CD4-positive, alpha-beta T cell (primary cell): ENCODE measurements at regions not wholly inside any gene's neighbourhood (a gene's known extent, or its start where the extent isn't known, plus 50 kb on each side); places are given as distances from the start of the nearest gene placed in this dataset.

ENCODE experiments used
- ATAC-seq: fragments of 200-7000 bp; cut with Tn5 transposase; one replicate; pipeline ENCODE4 v1.10.0; 2022; ENCODE audit warnings: mild to moderate bottlenecking; ENCODE audit not compliant: poor library complexity
- CTCF ChIA-PET: fragments of 350-600 bp; sonication (Branson Sonifier 250); formaldehyde crosslinking; loops from one replicate; lab custom pipeline; 2021; ENCODE audit warnings: antibody characterized with exemption, inconsistent platforms; lab: Charles Lee
- POLR2A ChIA-PET: fragments of 350-600 bp; sonication (Branson Sonifier 250); formaldehyde crosslinking; loops from one replicate; lab custom pipeline; 2021; ENCODE audit warnings: antibody characterized with exemption, inconsistent platforms; lab: Charles Lee
- DNase-seq, 14 experiments: peaks; one replicate each; pipeline ENCODE4 v3.0.0-alpha.2; 2013 to 2020; ENCODE audit warnings: mixed read lengths in 2 of 14
- H3K27ac ChIP-seq, 2 donors: one replicate each; pipeline versions ENCODE4 v1.5.1 to v1.7.0; 2013; ENCODE audit warnings: low read length in 2 of 2, low read depth in 1 of 2, mild to moderate bottlenecking in 1 of 2
- H3K27me3 ChIP-seq, 2 experiments: 1 replicate in 1 of 2; 2 replicates in 1 of 2; pipeline versions ENCODE4 v1.6.1 to v1.7.0; 2013; ENCODE audit warnings: low read length in 2 of 2, control low read depth in 1 of 2, mild to moderate bottlenecking in 1 of 2, moderate library complexity in 1 of 2; ENCODE audit not compliant: insufficient read depth in 2 of 2, control insufficient read depth in 1 of 2
- H3K36me3 ChIP-seq: one replicate; pipeline ENCODE4 v1.6.1; 2013; ENCODE audit warnings: low read length, control low read depth; ENCODE audit not compliant: insufficient read depth
- H3K4me1 ChIP-seq: one replicate; pipeline ENCODE4 v1.6.1; 2013; ENCODE audit warnings: low read length, control low read depth; ENCODE audit not compliant: insufficient read depth
- H3K4me3 ChIP-seq: one replicate; pipeline ENCODE4 v1.5.1; 2013; ENCODE audit warnings: mild to moderate bottlenecking, low read length, moderate library complexity
- H3K9me3 ChIP-seq, 2 experiments: 1 replicate in 1 of 2; 2 replicates in 1 of 2; pipeline versions ENCODE4 v1.6.1 to v1.7.0; 2013; ENCODE audit warnings: low read length in 2 of 2, mild to moderate bottlenecking in 2 of 2, control low read depth in 1 of 2, moderate library complexity in 1 of 2; ENCODE audit not compliant: control insufficient read depth in 1 of 2, insufficient read depth in 1 of 2
- H3K27ac Mint-ChIP-seq: one replicate; pipeline ENCODE4 v1.8.0; 2020; ENCODE audit warnings: mixed read lengths
- H3K27me3 Mint-ChIP-seq: one replicate; pipeline ENCODE4 v1.8.0; 2021; ENCODE audit warnings: mixed read lengths
- H3K36me3 Mint-ChIP-seq: one replicate; pipeline ENCODE4 v1.8.0; 2021; ENCODE audit warnings: low read depth, mixed read lengths
- H3K4me1 Mint-ChIP-seq: one replicate; pipeline ENCODE4 v1.8.0; 2021; ENCODE audit warnings: low read depth, mixed read lengths
- H3K4me3 Mint-ChIP-seq: one replicate; pipeline ENCODE4 v1.8.0; 2020; ENCODE audit warnings: mild to moderate bottlenecking, mixed read lengths
- H3K9me3 Mint-ChIP-seq: one replicate; pipeline ENCODE4 v1.8.0; 2020; ENCODE audit warnings: mixed read lengths
- intact Hi-C, 2 experiments: fragments of 100-400 bp; cut with DNase I in 1 of 2; cut with micrococcal nuclease in 1 of 2; formaldehyde crosslinking; loops; one replicate each; pipeline versions ENCODE4 v1.15.1 to v1.9.0; 2023 to 2025; cut with DNase I, micrococcal nuclease
- TF ChIP-seq, protein P1 (sequence below): fragments of 200-600 bp; IDR thresholded peaks from one replicate; pipeline ENCODE4 v1.8.0; 2022; ENCODE audit warnings: antibody characterized with exemption, mild to moderate bottlenecking

- no peak overlapping the region for H3K27ac Mint-ChIP-seq
- H3K36me3 ChIP-seq = no peaks in the 10 kb centered on the region
- no peaks in the 10 kb centered on the region for H3K4me1 Mint-ChIP-seq
- no peaks in the 10 kb centered on the region for H3K36me3 Mint-ChIP-seq
- intact Hi-C loops = no loop called here
- CTCF ChIA-PET = no interaction called here
- POLR2A ChIA-PET = no interaction called here
- ATAC-seq = no peak
- no peak overlapping the region for H3K4me3 ChIP-seq
- no peaks in the 10 kb centered on the region for H3K27me3 ChIP-seq
- no peak overlapping the region for H3K27ac ChIP-seq
- peaks cover 4% of the 10 kb centered on the region for H3K27me3 Mint-ChIP-seq
- H3K9me3 Mint-ChIP-seq = peaks cover 8% of the 10 kb centered on the region
- H3K4me1 ChIP-seq = no peaks in the 10 kb centered on the region
- no peak for DNase-seq
- TF ChIP-seq, protein P1, sequence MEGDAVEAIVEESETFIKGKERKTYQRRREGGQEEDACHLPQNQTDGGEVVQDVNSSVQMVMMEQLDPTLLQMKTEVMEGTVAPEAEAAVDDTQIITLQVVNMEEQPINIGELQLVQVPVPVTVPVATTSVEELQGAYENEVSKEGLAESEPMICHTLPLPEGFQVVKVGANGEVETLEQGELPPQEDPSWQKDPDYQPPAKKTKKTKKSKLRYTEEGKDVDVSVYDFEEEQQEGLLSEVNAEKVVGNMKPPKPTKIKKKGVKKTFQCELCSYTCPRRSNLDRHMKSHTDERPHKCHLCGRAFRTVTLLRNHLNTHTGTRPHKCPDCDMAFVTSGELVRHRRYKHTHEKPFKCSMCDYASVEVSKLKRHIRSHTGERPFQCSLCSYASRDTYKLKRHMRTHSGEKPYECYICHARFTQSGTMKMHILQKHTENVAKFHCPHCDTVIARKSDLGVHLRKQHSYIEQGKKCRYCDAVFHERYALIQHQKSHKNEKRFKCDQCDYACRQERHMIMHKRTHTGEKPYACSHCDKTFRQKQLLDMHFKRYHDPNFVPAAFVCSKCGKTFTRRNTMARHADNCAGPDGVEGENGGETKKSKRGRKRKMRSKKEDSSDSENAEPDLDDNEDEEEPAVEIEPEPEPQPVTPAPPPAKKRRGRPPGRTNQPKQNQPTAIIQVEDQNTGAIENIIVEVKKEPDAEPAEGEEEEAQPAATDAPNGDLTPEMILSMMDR = no peak
- H3K9me3 ChIP-seq = peaks cover 0 to 7% of the 10 kb centered on the region in 2 experiments
- H3K4me3 Mint-ChIP-seq = no peak overlapping the region
Observed at GRCh38 chr17:70318051-70318450, 148.7 kb downstream of the KCNJ2 start.

GRCh38 chr17:70319516-70319915 lies 150.2 kb downstream of the KCNJ2 start:
- Mint-ChIP-seq H3K4me3 (no peak overlapping the region), H3K9me3 (peaks cover 4% of the 10 kb centered on the region), H3K27me3 (no peaks in the 10 kb centered on the region), H3K36me3 (no peaks in the 10 kb centered on the region), H3K4me1 (no peaks in the 10 kb centered on the region), H3K27ac (no peak overlapping the region)
- H3K9me3 ChIP-seq = peaks cover 0 to 6% of the 10 kb centered on the region in 2 experiments
- H3K27me3 ChIP-seq = no peaks in the 10 kb centered on the region
- POLR2A ChIA-PET = no interaction called here
- H3K36me3 ChIP-seq = no peaks in the 10 kb centered on the region
- intact Hi-C loops = no loop called here
- H3K27ac ChIP-seq = no peak overlapping the region
- CTCF ChIA-PET = no interaction called here
- ATAC-seq (no peak), DNase-seq (no peak)
- no peaks in the 10 kb centered on the region for H3K4me1 ChIP-seq
- H3K4me3 ChIP-seq = no peak overlapping the region
- TF ChIP-seq, protein P1 = no peak

DNA sequence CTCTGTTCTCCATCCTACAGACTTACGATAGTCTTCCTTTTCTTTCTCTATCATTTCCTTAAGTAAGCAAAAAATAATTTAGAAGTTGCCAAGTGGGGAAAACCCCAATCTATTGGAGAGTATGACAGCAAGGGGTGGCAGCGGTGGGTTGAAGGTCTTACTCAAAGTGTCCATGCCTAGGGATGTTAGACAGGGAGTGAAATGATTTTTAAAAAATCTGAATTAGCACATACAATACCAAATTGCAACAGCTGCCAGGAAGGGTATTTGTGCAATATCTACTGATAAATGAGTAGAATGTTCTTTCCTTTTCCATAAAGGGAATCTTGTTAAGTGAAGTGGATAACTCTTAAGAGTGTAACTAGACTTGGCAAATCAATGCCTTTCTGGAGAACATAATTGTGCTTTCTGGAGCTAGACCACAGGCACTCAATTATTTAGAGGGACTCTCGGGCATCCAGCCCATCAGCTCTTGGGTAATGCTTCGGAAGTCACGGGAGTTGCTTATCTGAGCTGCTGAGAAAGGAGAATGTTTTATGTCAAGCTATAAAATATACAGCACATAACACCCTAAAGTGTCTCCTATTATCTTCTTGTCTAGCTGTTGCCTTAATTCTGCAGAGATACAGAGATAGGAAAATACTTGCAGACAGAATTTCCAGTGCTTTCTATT lies 151.5 kb downstream of the KCNJ2 start:
- H3K27ac Mint-ChIP-seq = no peak overlapping the region
- Histone ChIP-seq H3K27ac (no peak overlapping the region), H3K27me3 (no peaks in the 10 kb centered on the region), H3K36me3 (no peaks in the 10 kb centered on the region), H3K4me3 (no peak overlapping the region), H3K4me1 (no peaks in the 10 kb centered on the region), H3K9me3 (peaks cover 0 to 3% of the 10 kb centered on the region in 2 experiments)
- DNase-seq (no peak), ATAC-seq (no peak)
- H3K27me3 Mint-ChIP-seq = no peaks in the 10 kb centered on the region
- ChIA-PET CTCF (no interaction called here), POLR2A (no interaction called here)
- no peak overlapping the region for H3K4me3 Mint-ChIP-seq
- no peaks in the 10 kb centered on the region for H3K4me1 Mint-ChIP-seq
- intact Hi-C loops = no loop called here
- TF ChIP-seq, protein P1 = no peak
- no peaks in the 10 kb centered on the region for H3K36me3 Mint-ChIP-seq
- peaks cover 3% of the 10 kb centered on the region for H3K9me3 Mint-ChIP-seq
